Gastroesophageal sphincter (tissue), 4 donors: ENCODE measurements at regions not wholly inside any gene's neighbourhood (a gene's known extent, or its start where the extent isn't known, plus 50 kb on each side); places are given as distances from the start of the nearest gene placed in this dataset.

Experiments
- ATAC-seq: fragments of 150-250 bp; one replicate; pipeline ENCODE4 v1.9.1; 2016; ENCODE audit warnings: mild to moderate bottlenecking, moderate library complexity
- H3K27ac ChIP-seq, 4 donors: fragments of 200-600 bp; sonication (generic) in 3 of 4; 1 replicate in 3 of 4; 2 replicates in 1 of 4; pipeline ENCODE4 v1.5.1; 2016 to 2019
- H3K27me3 ChIP-seq: fragments of 200-600 bp; sonication (generic); one replicate; pipeline ENCODE4 v1.5.1; 2019
- H3K36me3 ChIP-seq, 2 donors: fragments of 200-600 bp; sonication (generic); one replicate each; pipeline ENCODE4 v1.5.1; 2019; ENCODE audit warnings: control low read depth in 1 of 2
- H3K4me1 ChIP-seq, 3 donors: fragments of 200-600 bp; sonication (generic); 1 replicate in 2 of 3; 2 replicates in 1 of 3; pipeline ENCODE4 v1.5.1; 2016 to 2019; ENCODE audit warnings: control low read depth in 2 of 3
- H3K4me3 ChIP-seq, 2 donors: fragments of 200-600 bp; sonication (generic); one replicate each; pipeline ENCODE4 v1.5.1; 2019; ENCODE audit warnings: mild to moderate bottlenecking in 1 of 2, moderate library complexity in 1 of 2
- H3K9me3 ChIP-seq, 3 donors: fragments of 200-600 bp; sonication (generic); one replicate each; pipeline ENCODE4 v1.5.1; 2017 to 2019; ENCODE audit warnings: control low read depth in 2 of 3
- CTCF ChIP-seq, 4 experiments: fragments of 200-600 bp in 2 of 4; fragments of 450-650 bp in 2 of 4; sonication (generic) in 1 of 4; IDR thresholded peaks; one replicate each; pipeline ENCODE4 v1.5.1; 2017 to 2019; ENCODE audit warnings: antibody characterized with exemption in 4 of 4, mild to moderate bottlenecking in 2 of 4, moderate library complexity in 2 of 4
- EP300 ChIP-seq: sonication (generic); formaldehyde crosslinking; IDR thresholded peaks from one replicate; pipeline ENCODE4 v1.6.1; 2017; ENCODE audit warnings: antibody characterized with exemption, mild to moderate bottlenecking
- POLR2A ChIP-seq, 2 donors: fragments of 450-650 bp; IDR thresholded peaks; one replicate each; pipeline ENCODE4 v1.6.1; 2017; ENCODE audit warnings: antibody characterized with exemption in 2 of 2, mild to moderate bottlenecking in 2 of 2, moderate library complexity in 1 of 2
- POLR2AphosphoS5 ChIP-seq: sonication (generic); formaldehyde crosslinking; IDR thresholded peaks from one replicate; pipeline ENCODE4 v1.6.1; 2017; ENCODE audit warnings: antibody characterized with exemption
- WGBS, 2 donors: methylation state at CpG; one replicate each; pipeline ENCODE4 v1.1.5; 2018; ENCODE audit warnings: low coverage in 1 of 2; 5-methylcytosine and 5-hydroxymethylcytosine counted together

- H3K4me3 ChIP-seq, result no peak overlapping the region
- no peaks in the 10 kb centered on the region for H3K36me3 ChIP-seq
- H3K27me3 ChIP-seq, result no peaks in the 10 kb centered on the region
- H3K9me3 ChIP-seq, result no peaks in the 10 kb centered on the region
- no peaks in the 10 kb centered on the region for H3K4me1 ChIP-seq
- no peak overlapping the region for H3K27ac ChIP-seq
- ATAC-seq, result no peak
- TF ChIP-seq EP300 (no peak), POLR2A (IDR thresholded peaks at IDR 0.05) (no peak), CTCF (IDR thresholded peaks at IDR 0.05) (no peak), POLR2AphosphoS5 (no peak)
Observed at GRCh38 chr1:193944454-193944853, 758.0 kb upstream of the B3GALT2 start.

DNA sequence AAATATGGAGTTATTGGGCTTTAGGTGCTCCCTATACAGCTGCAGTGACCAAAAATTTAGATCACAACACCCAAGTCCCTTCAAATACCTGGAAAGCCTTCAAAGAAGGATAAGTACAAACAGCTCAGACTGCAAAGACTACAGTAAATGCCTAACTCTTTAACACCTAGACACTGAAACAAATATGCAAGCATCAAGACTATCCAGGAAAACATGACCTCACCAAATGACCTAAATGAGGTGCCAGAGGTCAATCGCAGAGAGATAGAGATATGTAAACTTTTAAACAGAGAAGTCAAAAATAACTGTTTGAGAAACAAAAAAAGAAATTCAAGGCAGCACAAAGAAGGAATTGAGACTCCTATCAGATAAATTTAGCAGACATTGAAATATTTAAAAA is 753.8 kb upstream of the B3GALT2 start:
- Histone ChIP-seq H3K27me3 (no peaks in the 10 kb centered on the region), H3K27ac (no peak overlapping the region), H3K36me3 (no peaks in the 10 kb centered on the region), H3K9me3 (no peaks in the 10 kb centered on the region), H3K4me1 (no peaks in the 10 kb centered on the region), H3K4me3 (no peak overlapping the region)
- ATAC-seq, result no peak
- TF ChIP-seq CTCF (IDR thresholded peaks at IDR 0.05), result no peak
- TF ChIP-seq EP300, result no peak
- TF ChIP-seq POLR2AphosphoS5, result no peak
- TF ChIP-seq POLR2A (IDR thresholded peaks at IDR 0.05), result no peak
- 56 to 88% methylated on average over 1 of the region's 1 CpG for WGBS, 2 donors

DNA sequence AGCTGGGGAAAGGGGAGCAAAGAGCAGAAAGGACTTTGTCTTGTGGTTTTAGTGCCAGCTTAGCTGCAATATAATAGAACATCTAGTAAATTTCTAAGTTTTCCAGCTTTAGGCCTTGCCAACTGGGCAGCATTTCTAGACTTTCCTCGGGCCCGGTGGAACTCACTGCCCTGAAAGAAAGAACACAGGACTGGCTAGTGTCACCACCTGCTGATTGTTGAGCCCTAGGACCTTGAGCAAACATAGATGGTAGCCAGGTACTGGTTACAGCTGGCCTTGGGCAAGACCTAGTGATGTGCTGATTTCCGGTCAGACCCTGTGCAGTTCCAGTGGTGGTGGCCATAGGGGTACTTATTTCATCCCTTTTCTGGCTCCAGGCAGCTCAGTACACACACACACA is 753.2 kb upstream of the B3GALT2 start:
- Histone ChIP-seq H3K27me3 (no peaks in the 10 kb centered on the region), H3K4me1 (no peaks in the 10 kb centered on the region), H3K4me3 (no peak overlapping the region), H3K36me3 (no peaks in the 10 kb centered on the region), H3K9me3 (no peaks in the 10 kb centered on the region), H3K27ac (no peak overlapping the region)
- ATAC-seq, result no peak
- WGBS, 2 donors, result 100% methylated on average over 2 of the region's 3 CpGs; no CpG with 5 or more reads in 1 of the 2 donors
- TF ChIP-seq EP300 (no peak), POLR2AphosphoS5 (no peak), POLR2A (IDR thresholded peaks at IDR 0.05) (no peak), CTCF (IDR thresholded peaks at IDR 0.05) (no peak)

DNA sequence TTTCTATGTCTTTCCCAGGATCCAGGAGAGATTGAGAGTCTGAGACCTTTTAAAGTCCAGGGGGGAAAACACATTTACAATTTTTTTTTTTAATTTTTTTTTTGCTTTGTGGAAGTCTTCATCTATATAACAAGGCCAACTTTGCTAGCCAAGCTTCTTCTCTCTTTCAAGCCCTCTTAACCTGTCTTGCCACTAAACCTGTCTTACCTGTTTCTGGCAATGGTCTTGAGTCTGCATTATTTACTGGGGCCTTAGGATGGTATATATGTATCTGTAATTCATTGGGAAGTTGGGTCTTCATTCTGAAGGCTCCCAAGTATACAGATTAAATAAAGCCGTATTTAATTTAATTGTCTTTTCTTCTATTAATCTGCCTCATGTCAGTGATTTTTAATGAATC is 750.9 kb upstream of the B3GALT2 start:
- 100% methylated on average over 1 of the region's 1 CpG for WGBS, 2 donors
- ATAC-seq, result no peak
- Histone ChIP-seq H3K27me3 (no peaks in the 10 kb centered on the region), H3K4me1 (no peaks in the 10 kb centered on the region), H3K27ac (no peak overlapping the region), H3K9me3 (no peaks in the 10 kb centered on the region), H3K36me3 (no peaks in the 10 kb centered on the region), H3K4me3 (no peak overlapping the region)
- TF ChIP-seq EP300, result no peak
- no peak for TF ChIP-seq POLR2A (IDR thresholded peaks at IDR 0.05)
- TF ChIP-seq CTCF (IDR thresholded peaks at IDR 0.05), result no peak
- TF ChIP-seq POLR2AphosphoS5, result no peak

GRCh38 chr1:193932979-193933378 is 746.6 kb upstream of the B3GALT2 start:
- Histone ChIP-seq H3K36me3 (no peaks in the 10 kb centered on the region), H3K27me3 (no peaks in the 10 kb centered on the region), H3K4me3 (no peak overlapping the region), H3K27ac (no peak overlapping the region), H3K9me3 (peaks cover 0 to under 1% (median 0%) of the 10 kb centered on the region in 3 donors), H3K4me1 (no peaks in the 10 kb centered on the region)
- ATAC-seq, result no peak
- 76 to 90% methylated on average over 2 of the region's 2 CpGs for WGBS, 2 donors
- TF ChIP-seq POLR2A (IDR thresholded peaks at IDR 0.05) (no peak), CTCF (IDR thresholded peaks at IDR 0.05) (no peak), EP300 (no peak), POLR2AphosphoS5 (no peak)
